ENCODE measurements at regions not wholly inside any gene's neighbourhood (a gene's known extent, or its start where the extent isn't known, plus 50 kb on each side); places are given as distances from the start of the nearest gene placed in this dataset.
"Not testable (repeated sequence)": the region's sequence is repeated elsewhere in the genome, so short reads cannot be mapped to it uniquely, and the experiment has no call there.

DNA sequence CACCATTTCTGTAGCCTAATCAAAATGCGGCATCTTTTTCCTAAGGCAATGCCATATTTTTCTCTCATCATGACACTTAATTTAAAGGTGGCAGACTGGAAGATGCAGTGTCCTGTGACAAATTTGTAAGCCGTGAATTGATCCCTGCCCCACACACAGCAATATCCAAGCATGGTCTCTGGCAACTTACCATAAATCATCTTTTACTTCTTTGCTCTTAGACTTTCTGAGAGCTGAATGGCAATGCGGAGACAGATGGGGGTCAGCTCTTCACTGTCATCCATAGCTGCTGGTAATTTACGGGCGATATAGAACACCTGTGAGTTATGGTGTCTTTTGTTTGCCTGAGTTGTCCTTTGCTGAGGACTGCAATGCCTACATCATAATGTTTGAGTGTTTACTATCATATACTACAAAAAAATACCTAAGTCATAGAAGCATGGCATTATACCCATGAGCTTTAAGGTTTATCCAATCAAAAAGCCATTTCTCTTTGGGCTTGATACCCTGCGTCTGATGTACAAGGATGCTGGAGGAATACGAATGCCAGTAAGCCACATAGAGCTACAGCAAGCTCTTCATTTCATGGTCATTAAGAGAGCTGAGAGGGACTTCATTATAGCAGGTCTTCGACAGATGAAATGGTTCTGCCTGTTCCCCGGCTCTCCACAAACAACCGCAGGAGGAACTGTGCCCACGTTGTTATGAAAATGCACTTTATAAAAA is 148.1 kb downstream of the TRIML1 start:
- no peak for DNase-seq (ENCODE audit: low read depth)

DNA sequence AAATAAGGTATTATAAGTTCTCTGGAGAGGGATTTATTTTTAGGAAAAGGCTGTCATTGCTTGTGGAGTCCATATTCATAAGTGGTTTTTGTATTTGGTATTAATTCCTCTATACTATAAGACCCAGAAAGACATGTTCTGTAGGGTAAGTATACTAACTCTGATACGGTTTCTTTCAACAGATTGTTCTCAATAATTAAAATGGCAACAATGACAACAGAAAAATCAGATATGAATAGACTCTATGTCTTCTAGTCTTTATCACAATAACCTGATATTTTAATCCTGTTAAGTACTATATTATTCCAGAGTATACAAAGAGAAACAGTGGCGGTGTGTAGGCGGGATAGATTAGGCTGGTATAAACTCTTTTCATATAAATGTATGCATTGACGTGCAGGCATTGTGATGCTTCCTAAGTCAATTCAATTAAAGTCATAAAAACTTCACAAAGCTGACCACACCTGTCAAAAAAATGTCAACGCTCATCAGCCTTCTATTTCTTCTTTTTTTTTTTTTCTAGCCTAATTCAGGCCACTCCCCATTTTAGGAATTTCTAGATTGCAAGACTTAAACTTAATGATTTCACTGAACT is 150.4 kb downstream of the TRIML1 start:
- DNase-seq (ENCODE audit: low read depth): no peak

DNA sequence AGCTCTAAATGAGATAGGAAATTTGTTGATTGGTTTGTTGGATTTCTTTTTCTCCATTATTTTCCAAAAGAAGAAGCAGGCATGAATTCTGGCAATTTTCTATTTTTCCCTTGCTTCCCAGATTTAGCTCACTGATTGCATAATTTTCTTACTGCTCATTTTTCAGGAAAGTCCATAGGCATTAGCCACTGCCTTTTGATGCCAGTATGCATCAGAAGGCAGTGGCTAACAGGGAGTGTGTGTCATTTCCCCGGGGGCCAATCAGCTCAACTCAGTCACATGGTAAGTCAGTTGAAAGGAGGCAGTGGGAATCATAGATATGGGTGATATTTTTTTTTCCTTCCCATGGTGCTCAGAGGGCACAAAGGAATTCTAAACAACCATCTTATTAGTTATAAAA is 156.7 kb downstream of the TRIML1 start:
- no peak for DNase-seq (ENCODE audit: low read depth)

DNA sequence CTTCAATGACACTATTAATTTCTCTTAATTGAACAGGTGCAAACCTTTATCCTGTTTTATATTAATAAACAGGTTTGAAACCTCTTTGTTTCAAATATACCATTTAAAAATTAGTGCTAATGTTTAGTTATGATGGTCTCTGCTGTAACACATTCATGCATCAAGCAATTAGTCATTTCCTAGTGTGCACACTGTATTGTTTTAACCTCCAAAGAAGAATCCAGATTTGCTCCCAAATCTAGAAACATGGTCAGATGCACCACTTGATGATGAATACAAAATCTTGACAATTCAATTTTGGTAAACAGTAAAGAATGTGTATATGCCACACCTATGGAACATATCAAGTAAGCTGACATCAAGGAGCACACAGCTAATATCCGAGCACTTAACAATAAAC is 157.1 kb downstream of the TRIML1 start:
- DNase-seq (ENCODE audit: low read depth): no peak

DNA sequence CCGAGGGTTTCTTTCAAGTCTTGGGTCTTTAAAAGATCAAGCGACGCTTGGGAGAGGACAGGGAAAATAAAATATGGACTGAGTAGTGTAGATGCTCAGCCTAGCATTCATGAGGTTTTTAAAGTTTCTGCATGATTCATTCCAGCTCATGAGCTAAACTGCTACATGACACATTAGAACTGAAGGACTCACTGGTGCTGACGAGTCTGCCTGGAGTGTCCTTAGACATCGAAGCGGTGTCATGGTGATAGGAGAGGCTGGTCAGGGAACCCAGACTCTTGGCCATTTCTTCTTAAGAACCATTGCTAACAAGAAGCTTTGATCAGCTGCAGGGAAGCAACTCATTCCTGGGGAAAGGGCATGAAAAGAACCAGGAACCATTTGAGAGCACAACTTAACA is 158.6 kb downstream of the TRIML1 start:
- no peak for DNase-seq (ENCODE audit: low read depth)

DNA sequence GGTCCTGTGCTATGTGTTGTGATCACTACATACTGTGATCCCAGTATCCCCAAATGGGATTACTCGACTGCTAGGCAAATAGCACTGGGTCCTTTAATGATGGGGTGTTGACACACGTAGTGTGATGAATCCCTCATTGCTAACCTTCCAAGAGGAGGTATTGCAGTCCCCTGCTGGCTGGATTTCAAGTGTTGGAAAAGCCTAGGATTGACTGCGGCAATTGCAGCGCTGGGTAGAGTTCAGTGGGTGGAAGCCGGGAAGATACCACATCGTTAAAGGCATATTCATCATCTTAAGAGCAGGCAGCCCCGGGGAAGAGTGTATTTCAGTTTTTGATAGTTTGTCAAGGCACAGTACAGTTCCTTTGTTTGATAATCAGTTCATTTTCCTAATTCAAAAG is 159.9 kb downstream of the TRIML1 start:
- no peak for DNase-seq (ENCODE audit: low read depth)

DNA sequence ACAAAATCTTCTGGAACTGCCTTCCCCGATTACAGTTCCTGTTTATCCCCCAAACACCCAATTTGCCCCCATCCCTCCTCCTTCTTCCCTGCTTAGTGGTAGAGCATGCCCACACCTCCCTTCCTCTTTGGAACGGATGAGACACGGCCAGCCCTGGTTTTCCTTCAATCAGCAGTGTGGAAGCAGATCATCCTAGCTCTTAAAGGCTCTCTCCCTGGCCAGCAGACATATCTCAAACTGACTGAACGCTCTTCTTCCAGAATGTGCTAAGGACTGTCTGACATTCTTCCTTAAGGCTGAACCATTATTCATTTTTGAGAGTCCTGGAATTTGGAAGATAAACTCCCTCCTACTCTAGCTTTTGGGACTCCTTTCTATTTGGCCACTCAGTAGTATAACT is 161.1 kb downstream of the TRIML1 start:
- DNase-seq (ENCODE audit: low read depth): no peak

DNA sequence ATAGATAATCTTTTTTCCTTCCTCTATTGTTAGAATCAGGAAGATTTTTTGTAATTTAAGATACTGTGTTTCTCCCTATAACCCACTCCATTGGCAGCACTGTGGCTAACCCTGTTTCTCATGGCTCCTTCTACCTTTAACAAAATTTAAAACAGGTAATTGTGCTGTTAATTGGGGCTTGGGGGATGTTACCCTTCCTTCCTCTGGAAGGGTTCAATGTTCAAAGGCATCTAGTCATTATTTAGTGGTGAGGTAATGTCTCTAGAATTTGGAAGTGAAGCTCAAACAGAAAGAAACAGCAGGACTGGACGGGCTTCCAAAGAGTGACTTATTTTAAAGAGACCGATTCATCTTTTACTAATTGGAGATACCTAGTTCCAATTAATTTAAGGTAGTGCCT is 166.4 kb downstream of the TRIML1 start:
- DNase-seq (ENCODE audit: low read depth): no peak

DNA sequence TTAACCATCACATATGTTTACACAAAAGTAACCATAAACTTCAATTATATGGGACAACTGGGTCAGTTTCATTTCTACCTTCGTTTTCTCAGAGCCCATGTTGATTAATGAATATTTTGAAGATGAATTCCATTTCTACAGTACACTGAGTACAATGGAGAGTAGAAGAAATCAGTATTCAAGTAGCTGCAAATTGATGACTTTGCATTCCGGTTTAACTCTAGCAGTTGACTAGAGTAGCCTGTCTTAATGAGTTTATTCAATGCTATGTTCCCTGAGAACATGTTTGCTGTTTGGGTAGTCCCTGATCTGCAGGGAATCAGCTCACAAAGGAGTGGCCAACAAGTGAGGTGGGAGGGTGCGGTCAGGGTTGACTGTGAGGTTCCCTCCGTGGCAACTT is 168.3 kb downstream of the TRIML1 start:
- DNase-seq (ENCODE audit: low read depth): no peak

DNA sequence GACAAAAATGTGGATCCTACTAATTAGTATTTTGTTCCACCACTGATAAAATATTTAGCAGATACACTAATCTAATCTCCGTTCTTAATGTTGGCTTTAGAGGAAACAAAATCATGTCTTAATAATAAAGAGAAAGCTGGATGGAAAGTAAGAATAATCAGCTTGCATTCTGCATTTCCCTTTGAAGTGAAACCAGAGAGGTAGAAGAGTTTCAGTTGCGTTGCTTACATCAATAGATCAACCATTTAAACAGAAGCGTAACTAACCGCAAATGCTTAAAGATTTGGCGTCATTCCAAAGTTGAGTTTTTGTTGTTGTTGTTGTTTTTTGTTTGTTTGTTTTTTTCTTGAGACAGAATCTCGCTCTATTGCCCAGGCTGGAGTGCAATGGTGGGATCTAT is 168.9 kb downstream of the TRIML1 start:
- no peak for DNase-seq (ENCODE audit: low read depth)

DNA sequence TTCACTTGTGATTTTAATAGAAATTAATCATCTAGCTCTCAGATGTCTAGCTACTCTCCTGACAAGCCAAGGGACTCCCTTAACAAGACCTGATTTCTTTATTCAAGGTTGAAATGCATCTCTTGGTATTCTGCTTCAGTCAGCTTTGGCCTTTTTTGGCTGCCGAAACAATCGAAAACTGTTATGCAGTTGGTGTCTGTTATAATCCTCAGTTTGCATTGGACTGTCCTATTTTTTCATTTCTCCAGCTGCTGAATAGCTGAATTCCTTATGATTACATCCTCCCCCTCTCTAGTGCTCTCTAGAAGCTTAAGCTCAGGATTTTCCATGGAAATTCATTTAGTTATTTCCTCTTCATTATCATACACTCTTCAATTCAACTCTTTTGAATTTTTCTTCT is 177.2 kb downstream of the TRIML1 start:
- no peak for DNase-seq (ENCODE audit: low read depth)

DNA sequence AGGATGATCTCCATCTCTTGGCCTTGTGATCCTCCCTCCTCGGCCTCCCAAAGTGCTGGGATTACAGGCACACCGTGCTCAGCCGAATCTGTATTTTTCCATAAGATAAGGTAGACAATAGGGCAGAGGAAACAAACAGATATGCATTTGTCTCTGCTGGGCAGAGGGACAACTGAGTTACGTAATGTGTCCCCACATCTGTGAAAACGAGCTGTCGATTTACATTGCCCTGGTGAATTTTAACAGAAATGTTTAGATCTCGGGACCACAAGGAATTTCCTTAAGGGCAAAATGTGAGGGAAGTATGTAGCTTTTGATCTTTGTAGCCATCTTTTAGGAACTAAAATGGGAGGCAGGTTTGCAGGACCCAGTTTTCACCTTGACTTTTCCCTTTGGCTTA is 189.7 kb downstream of the TRIML1 start:
- no peak for DNase-seq (ENCODE audit: low read depth)

DNA sequence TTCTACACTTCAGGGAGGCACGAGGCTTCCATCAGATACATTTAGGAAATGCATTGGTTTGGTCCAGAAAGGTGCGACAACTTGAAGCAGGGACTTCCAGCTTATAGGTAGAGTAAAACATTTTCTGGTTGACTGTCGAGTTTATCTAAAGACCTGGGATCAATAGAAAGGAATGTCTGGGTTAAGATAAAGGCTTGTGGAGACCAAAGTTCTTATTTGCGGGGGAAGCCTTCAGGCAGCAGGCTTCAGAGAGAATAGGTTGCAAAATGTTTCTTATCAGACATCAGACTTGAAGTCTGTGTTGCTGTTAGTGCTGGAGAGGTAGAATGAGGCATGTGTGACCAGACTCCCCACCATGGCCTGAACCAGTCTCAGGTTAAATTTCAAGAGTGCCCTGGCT is 190.3 kb downstream of the TRIML1 start:
- no peak for DNase-seq (ENCODE audit: low read depth)

DNA sequence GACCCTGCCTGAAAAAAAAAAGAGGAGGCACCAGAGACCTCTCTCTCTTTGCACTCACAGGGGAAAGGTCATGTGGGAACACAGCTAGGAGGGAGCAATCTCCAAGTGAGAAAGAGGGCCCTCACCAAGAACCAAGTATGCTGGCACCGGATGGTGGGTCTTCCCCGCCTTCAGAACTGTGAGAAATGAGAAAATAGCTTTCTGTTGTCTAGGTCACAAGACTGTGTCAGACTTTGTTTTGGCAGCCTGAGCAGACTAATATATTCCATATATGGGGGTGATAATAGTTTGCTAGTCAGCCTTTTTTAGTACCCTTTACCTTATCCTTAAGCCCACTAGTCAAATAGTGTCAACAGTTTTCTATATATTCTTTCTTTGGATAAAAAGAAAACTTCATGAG is 193.0 kb downstream of the TRIML1 start:
- DNase-seq (ENCODE audit: low read depth): no peak

DNA sequence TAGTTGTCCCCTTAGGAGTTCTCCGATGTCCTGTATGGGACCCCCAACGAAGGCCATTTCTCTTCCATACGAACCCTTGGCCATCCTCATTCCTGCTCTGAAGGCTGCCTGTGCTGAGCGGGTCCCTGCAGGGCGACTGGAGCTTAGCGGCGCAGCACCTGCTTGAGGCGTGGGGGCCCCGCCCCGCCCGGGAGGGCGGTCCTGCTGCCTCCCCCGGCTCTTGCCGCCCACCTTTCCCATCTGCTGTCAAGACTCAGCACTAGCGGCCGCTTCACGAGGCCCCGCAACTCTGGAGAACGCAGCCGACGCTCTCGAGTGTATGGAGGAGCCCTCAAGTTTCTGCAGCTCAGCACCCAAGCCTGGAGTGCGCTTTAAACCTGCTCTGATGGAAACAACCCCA is 197.7 kb downstream of the TRIML1 start:
- no peak for DNase-seq (ENCODE audit: low read depth)

DNA sequence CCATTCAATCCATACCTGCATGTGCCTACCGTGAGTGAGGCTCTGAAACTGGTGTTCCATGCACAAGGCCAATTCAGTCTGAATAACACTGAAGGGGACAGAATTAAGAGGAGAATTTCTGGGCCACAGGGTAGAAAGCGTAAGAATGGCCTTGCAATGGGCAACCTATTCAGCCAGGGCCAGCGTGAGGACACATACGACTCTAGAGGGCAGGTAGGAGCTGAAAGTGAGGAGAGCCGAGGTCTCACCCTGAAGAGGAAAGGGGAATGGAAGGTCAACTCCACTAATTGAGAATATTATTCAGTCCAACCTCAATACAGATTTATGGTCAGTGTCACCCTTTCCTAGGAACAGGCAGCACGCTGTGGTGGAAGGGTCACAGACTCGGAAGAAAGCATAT is 202.2 kb downstream of the TRIML1 start:
- no peak for DNase-seq (ENCODE audit: low read depth)

DNA sequence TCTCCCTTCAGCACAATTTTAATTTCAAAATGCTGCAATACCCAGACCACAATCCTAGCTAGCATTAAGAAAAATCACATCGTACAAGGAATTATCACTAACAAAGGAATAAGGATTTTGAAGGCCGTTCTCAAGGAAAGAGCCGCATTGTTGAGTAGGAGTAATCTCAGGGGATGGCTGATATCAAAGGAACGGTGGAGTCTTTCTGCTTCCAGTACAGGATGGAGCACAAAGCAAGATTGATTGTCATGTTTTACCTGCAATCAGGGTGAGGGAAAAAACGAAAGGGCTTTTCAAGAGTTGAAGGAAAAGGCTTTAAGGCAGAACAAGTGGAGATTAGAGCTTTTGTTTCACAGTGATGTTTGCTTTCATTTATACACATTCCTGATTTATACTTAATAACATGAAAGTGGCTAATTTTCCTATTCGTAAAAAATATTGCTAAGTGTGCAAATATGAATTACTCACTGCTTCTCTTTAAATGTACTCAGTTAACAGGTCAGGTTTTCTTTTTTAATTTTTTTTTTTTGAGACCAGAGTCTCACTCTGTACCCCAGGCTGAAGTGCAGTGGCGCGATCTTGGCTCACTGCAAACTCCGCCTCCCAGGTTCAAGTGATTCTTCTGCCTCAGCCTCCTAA is 207.0 kb downstream of the TRIML1 start:
- no peak for DNase-seq (ENCODE audit: low read depth)

DNA sequence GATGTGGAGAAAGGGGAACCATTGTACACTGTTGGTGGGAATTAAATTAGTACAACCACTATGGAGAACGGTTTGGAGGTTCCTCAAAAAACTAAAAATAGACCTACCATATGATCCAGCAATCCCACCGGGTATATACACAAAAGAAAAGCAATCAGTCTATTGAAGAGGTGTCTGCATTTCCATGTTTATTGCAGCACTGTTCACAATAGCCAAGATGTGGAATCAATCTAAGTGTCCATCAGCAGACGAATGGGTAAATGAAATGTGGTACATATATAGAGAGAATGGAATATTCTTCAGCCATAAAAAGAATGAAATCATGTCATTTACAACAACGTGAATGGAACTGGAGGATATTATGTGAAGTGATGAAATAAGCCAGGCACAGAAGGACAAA is 208.1 kb downstream of the TRIML1 start:
- DNase-seq (ENCODE audit: low read depth): no peak

DNA sequence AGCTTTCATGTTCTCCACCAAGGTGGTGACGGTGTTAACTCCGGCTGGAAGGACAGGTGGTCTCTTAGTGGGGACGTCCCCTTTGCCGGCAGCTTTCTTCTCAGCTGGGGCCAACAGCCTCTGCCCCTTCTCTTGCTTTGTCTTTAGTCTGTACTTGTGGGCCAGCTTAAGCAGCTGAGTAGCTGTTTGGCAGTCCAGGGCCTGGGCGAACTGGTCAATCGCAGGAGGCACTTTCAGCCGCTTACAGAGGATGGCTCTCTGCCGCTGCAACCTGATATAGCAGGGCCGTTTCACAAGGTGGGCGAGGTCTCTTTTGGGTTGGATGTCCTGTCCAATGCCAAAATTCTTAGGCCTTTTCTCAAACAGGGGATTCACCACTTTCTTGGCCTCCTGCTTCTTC is 210.3 kb downstream of the TRIML1 start:
- not testable (repeated sequence) for DNase-seq (ENCODE audit: low read depth)

DNA sequence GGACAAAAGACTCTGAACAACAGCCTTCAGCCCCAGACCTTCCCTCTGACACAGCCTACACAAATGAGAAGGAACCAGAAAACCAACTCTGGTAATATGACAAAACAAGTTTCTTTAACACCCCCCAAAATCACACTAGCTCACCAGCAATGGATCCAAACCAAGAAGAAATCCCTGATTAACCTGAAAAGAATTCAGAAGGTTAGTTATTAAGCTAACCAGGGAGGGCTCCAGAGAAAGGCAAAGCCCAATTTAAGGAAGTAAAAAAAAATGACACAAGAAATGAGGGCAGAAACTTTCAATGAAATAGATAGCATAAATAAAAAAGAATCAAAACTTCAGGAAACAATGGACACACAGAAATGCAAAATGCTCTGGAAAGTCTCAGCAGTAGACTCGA is 224.0 kb downstream of the TRIML1 start:
- no peak for DNase-seq (ENCODE audit: low read depth)

DNA sequence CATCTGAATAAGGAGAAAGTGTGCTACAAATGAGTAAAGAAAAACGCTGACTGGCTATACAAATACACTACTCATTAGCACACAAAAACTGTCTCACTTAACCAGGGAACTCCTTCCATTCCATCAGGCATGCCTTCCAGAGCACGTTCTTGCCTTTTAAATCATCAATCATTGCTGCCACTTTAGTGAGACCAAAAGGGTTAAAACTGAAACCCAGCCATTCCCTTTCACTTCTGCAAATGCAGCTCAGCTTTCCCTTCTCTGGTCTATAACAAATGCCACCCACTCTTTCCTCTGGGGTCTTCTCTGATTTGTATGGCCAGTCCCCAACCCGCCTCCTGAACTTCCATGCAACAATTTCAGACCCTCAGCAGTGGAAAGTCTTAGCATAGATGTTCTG is 231.5 kb downstream of the TRIML1 start:
- DNase-seq (ENCODE audit: low read depth): no peak

DNA sequence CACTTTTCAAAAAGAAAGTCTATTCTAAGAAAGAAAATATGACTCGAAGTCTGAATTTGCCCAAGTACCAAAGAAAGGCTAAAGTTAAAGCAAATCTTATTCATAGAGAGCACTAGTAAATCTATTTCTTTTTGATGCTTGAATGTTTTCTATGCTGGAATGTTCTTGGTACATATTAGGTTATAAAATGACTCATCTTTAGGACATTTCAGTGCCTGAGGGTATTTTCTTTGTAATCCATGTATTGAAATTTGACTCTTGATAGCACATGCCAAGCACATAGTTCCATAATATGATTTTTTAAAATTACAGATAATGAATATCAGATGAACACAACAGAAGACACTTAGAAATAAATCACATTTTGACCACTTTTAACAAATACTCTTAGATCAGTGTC is 232.8 kb downstream of the TRIML1 start:
- DNase-seq (ENCODE audit: low read depth): peak; percentile 8

DNA sequence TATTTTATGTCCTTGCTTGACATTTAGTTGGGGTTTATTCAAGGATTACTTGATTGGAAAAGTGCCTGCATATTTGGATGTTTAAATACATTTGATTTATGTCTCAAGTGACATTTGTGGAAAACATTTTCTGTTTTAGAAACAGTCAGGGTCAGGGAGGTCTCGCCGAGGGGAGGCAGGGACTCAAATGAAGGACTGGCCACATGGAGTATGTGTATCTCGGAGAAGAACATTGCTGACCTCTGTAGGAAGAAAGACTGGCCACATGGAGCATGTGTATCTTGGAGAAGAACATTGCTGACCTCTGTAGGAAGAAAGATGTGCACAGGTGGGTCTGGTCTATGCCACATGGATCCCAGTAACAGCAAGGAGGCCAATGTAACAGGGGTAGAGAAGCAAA is 233.6 kb downstream of the TRIML1 start:
- DNase-seq (ENCODE audit: low read depth): no peak

DNA sequence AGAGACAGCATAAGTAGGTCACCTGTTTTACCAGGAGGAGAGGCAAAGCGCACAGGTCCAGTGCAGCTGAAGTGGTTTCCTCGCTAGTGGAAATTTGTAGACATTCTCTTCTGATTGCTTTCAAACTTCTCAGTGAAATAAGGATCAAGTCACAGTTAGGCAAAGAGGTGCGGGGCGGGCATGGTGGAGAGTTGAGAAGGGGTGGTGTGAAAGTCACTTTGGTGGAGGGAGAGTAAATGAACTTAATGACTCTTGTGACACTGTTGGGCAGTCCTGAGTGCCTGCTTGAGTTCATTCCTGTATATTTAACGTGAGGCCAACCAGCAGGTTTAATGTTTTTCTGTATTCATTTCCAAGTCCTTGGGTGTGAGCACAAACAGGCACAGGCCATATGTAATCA is 235.6 kb downstream of the TRIML1 start:
- DNase-seq (ENCODE audit: low read depth): no peak
